Keratinocyte (primary cell): ENCODE measurements at regions not wholly inside any gene's neighbourhood (a gene's known extent, or its start where the extent isn't known, plus 50 kb on each side); places are given as distances from the start of the nearest gene placed in this dataset.

ENCODE experiments used
- DNase-seq: peaks from one replicate; pipeline ENCODE4 v3.0.0-alpha.2; 2011; ENCODE audit warnings: low read depth, missing footprints, low spot score
- FAIRE-seq: peaks from 2 replicates; lab custom pipeline; 2011; peaks lifted over from hg19 to GRCh38; lab: Jason Lieb, UNC
- H2AFZ ChIP-seq: 2 replicates; pipeline ENCODE4 v1.6.0; 2012; ENCODE audit warnings: low read length, control low read depth, inconsistent platforms; ENCODE audit not compliant: control insufficient read depth
- H3K27ac ChIP-seq: 2 replicates; pipeline ENCODE4 v1.5.1; 2011; ENCODE audit warnings: low read length; ENCODE audit not compliant: control insufficient read depth, insufficient read depth
- H3K27me3 ChIP-seq: 3 replicates; pipeline ENCODE4 v1.6.0; 2011; ENCODE audit warnings: low read length; ENCODE audit not compliant: control insufficient read depth, insufficient read depth; ENCODE audit errors: extremely low read depth
- H3K36me3 ChIP-seq, 2 experiments: 2 replicates in 1 of 2; 3 replicates in 1 of 2; pipeline ENCODE4 v1.5.1; 2011; ENCODE audit warnings: low read length in 2 of 2, mild to moderate bottlenecking in 1 of 2; ENCODE audit not compliant: control insufficient read depth in 2 of 2, insufficient read depth in 2 of 2; ENCODE audit errors: extremely low read depth in 1 of 2
- H3K4me1 ChIP-seq: 3 replicates; pipeline ENCODE4 v1.5.1; 2011; ENCODE audit warnings: low read length; ENCODE audit not compliant: control insufficient read depth, insufficient read depth; ENCODE audit errors: extremely low read depth
- H3K4me2 ChIP-seq: 3 replicates; pipeline ENCODE4 v1.6.0; 2011; ENCODE audit warnings: low read depth, low read length; ENCODE audit not compliant: control insufficient read depth, insufficient read depth; ENCODE audit errors: extremely low read depth
- H3K4me3 ChIP-seq, 3 experiments: fragments of 200-600 bp in 1 of 3; sonication (generic) in 1 of 3; 2 replicates in 2 of 3; 3 replicates in 1 of 3; pipeline ENCODE4 v1.5.1; 2011 to 2016; ENCODE audit warnings: low read length in 3 of 3, mild to moderate bottlenecking in 3 of 3, control low read depth in 2 of 3, inconsistent platforms in 1 of 3, low read depth in 1 of 3, mixed read lengths in 1 of 3, mixed run types in 1 of 3, moderate library complexity in 1 of 3; ENCODE audit not compliant: control insufficient read depth in 2 of 3, insufficient read depth in 2 of 3; ENCODE audit errors: extremely low read depth in 1 of 3
- H3K79me2 ChIP-seq: 2 replicates; pipeline ENCODE4 v1.6.0; 2012; ENCODE audit warnings: low read length; ENCODE audit not compliant: control insufficient read depth, insufficient read depth
- H3K9ac ChIP-seq: 3 replicates; pipeline ENCODE4 v1.6.0; 2011; ENCODE audit warnings: low read length; ENCODE audit not compliant: control insufficient read depth, insufficient read depth; ENCODE audit errors: extremely low read depth
- H3K9me1 ChIP-seq: 3 replicates; pipeline ENCODE4 v1.6.0; 2011; ENCODE audit warnings: low read length; ENCODE audit not compliant: control insufficient read depth, insufficient read depth; ENCODE audit errors: extremely low read depth
- H3K9me3 ChIP-seq: 2 replicates; pipeline ENCODE4 v1.5.1; 2012; ENCODE audit warnings: low read depth, low read length; ENCODE audit not compliant: control insufficient read depth
- H4K20me1 ChIP-seq: 3 replicates; pipeline ENCODE4 v1.6.0; 2011; ENCODE audit warnings: low read length; ENCODE audit not compliant: control insufficient read depth, insufficient read depth; ENCODE audit errors: extremely low read depth
- CTCF ChIP-seq, 3 experiments: IDR thresholded peaks in 1 of 3; conservative IDR thresholded peaks in 1 of 3; optimal IDR thresholded peaks in 1 of 3; 2 replicates in 2 of 3; 3 replicates in 1 of 3; pipeline versions ENCODE3 to v1.5.1; 2011; ENCODE audit warnings: low read length in 3 of 3, mild to moderate bottlenecking in 3 of 3, moderate library complexity in 2 of 3, control low read depth in 1 of 3, inconsistent platforms in 1 of 3; ENCODE audit not compliant: insufficient read depth in 2 of 3; ENCODE audit errors: extremely low read depth in 1 of 3
- EZH2 ChIP-seq: IDR thresholded peaks from one replicate; pipeline ENCODE4 v1.6.1; 2012; ENCODE audit warnings: inconsistent platforms, mild to moderate bottlenecking, low read length, moderate library complexity
- dilution Hi-C: fragments of 300-500 bp; cut with MboI; formaldehyde crosslinking; loops from one replicate; pipeline ENCODE4 v1.7.0; 2020; ENCODE audit warnings: low sequenced_read_pairs; ENCODE audit not compliant: extremely low pct_ligation_motif_present

- Histone ChIP-seq H4K20me1 (no peaks in the 10 kb centered on the region), H3K4me2 (no peak overlapping the region), H3K4me1 (no peaks in the 10 kb centered on the region), H3K27me3 (no peaks in the 10 kb centered on the region), H2AFZ (no peak overlapping the region), H3K9me3 (no peaks in the 10 kb centered on the region), H3K36me3 (no peaks in the 10 kb centered on the region), H3K4me3 (no peak overlapping the region), H3K27ac (no peak overlapping the region), H3K79me2 (no peaks in the 10 kb centered on the region), H3K9ac (no peak overlapping the region), H3K9me1 (no peaks in the 10 kb centered on the region)
- FAIRE-seq (no peak), DNase-seq (no peak)
- no peak for TF ChIP-seq EZH2
- no peak for TF ChIP-seq CTCF (optimal IDR thresholded peaks at IDR 0.05 in 1 of 3, IDR thresholded peaks at IDR 0.05 in 1 of 3, conservative IDR thresholded peaks at IDR 0.05 in 1 of 3; ENCODE audit: extremely low read depth in 1 of 3, insufficient read depth in 2 of 3, low read length in 3 of 3)
- dilution Hi-C loops = no loop called here
Observed at GRCh38 chr3:178099274-178099673, 437.0 kb upstream of the KCNMB2 start.

- Histone ChIP-seq H4K20me1 (no peaks in the 10 kb centered on the region), H3K27me3 (no peaks in the 10 kb centered on the region), H3K4me1 (no peaks in the 10 kb centered on the region), H3K9ac (no peak overlapping the region), H3K4me2 (no peak overlapping the region), H3K36me3 (no peaks in the 10 kb centered on the region), H3K4me3 (no peak overlapping the region), H2AFZ (no peak overlapping the region), H3K79me2 (no peaks in the 10 kb centered on the region), H3K27ac (no peak overlapping the region), H3K9me3 (no peaks in the 10 kb centered on the region), H3K9me1 (no peaks in the 10 kb centered on the region)
- dilution Hi-C loops = no loop called here
- DNase-seq (no peak), FAIRE-seq (no peak)
- TF ChIP-seq CTCF (optimal IDR thresholded peaks at IDR 0.05 in 1 of 3, IDR thresholded peaks at IDR 0.05 in 1 of 3, conservative IDR thresholded peaks at IDR 0.05 in 1 of 3; ENCODE audit: extremely low read depth in 1 of 3, insufficient read depth in 2 of 3, low read length in 3 of 3) (no peak), EZH2 (no peak)
Observed at GRCh38 chr3:178099862-178100261, 436.4 kb upstream of the KCNMB2 start.
